Lower leg skin (tissue), 4 donors: ENCODE measurements at regions not wholly inside any gene's neighbourhood (a gene's known extent, or its start where the extent isn't known, plus 50 kb on each side); places are given as distances from the start of the nearest gene placed in this dataset.

Experiments
- DNase-seq, 2 donors: peaks; one replicate each; pipeline ENCODE4 v3.0.0-alpha.2; 2019; ENCODE audit warnings: low spot score in 2 of 2
- H3K4me3 ChIP-seq: fragments of 200-600 bp; sonication (generic); 2 replicates; pipeline ENCODE4 v1.5.1; 2017; ENCODE audit warnings: mild to moderate bottlenecking, low read depth; ENCODE audit not compliant: poor library complexity, severe bottlenecking
- CTCF ChIP-seq, 3 donors: fragments of 450-650 bp; IDR thresholded peaks; one replicate each; pipeline ENCODE4 v1.5.1; 2016; ENCODE audit warnings: antibody characterized with exemption in 3 of 3, mild to moderate bottlenecking in 3 of 3, moderate library complexity in 2 of 3
- POLR2A ChIP-seq, 2 donors: fragments of 450-650 bp; IDR thresholded peaks; one replicate each; pipeline ENCODE4 v1.6.1; 2016 to 2017; ENCODE audit warnings: antibody characterized with exemption in 2 of 2, mild to moderate bottlenecking in 1 of 2, moderate library complexity in 1 of 2
- WGBS, 2 donors: methylation state at CpG; one replicate each; pipeline ENCODE4 v1.1.5; 2018; 5-methylcytosine and 5-hydroxymethylcytosine counted together
- intact Hi-C: fragments of 100-400 bp; cut with DNase I; formaldehyde crosslinking; loops from one replicate; pipeline ENCODE4 v1.15.0; 2023; ENCODE audit warnings: low total_unique reads

GRCh38 chr9:115326461-115326860, 208.5 kb upstream of the TNC start:
- DNase-seq: no peak
- H3K4me3 ChIP-seq: no peak overlapping the region
- intact Hi-C loops: no loop called here
- TF ChIP-seq CTCF (IDR thresholded peaks at IDR 0.05) (no peak), POLR2A (IDR thresholded peaks at IDR 0.05) (no peak)
- WGBS, 2 donors: 92 to 95% methylated on average over 3 of the region's 3 CpGs

- H3K4me3 ChIP-seq: no peak overlapping the region
- intact Hi-C loops: no loop called here
- TF ChIP-seq CTCF (IDR thresholded peaks at IDR 0.05) (no peak), POLR2A (IDR thresholded peaks at IDR 0.05) (no peak)
- DNase-seq: no peak
- WGBS, 2 donors: 38 to 40% methylated on average over 2 of the region's 2 CpGs
These were observed 209.6 kb upstream of the TNC start for GRCh38 chr9:115327436-115328122.

- WGBS, 2 donors: 38 to 47% methylated on average over 2 of the region's 2 CpGs
- DNase-seq: peak in 1 of 2 donors; percentile 35
- intact Hi-C loops: no loop called here
- TF ChIP-seq CTCF (IDR thresholded peaks at IDR 0.05) (no peak), POLR2A (IDR thresholded peaks at IDR 0.05) (no peak)
- H3K4me3 ChIP-seq: no peak overlapping the region
These were observed 210.3 kb upstream of the TNC start for GRCh38 chr9:115328228-115328627.

- no peak for DNase-seq
- no peak for TF ChIP-seq POLR2A (IDR thresholded peaks at IDR 0.05)
- TF ChIP-seq CTCF (IDR thresholded peaks at IDR 0.05): no peak
- H3K4me3 ChIP-seq: no peak overlapping the region
- intact Hi-C loops: no loop called here
These were observed 210.7 kb upstream of the TNC start for GRCh38 chr9:115328677-115329076.

GRCh38 chr9:115333277-115334070, 215.5 kb upstream of the TNC start:
- TF ChIP-seq CTCF (IDR thresholded peaks at IDR 0.05): no peak
- no peak for TF ChIP-seq POLR2A (IDR thresholded peaks at IDR 0.05)
- 83 to 84% methylated on average over 8 of the region's 8 CpGs for WGBS, 2 donors
- intact Hi-C loops: no loop called here
- DNase-seq: no peak
- no peak overlapping the region for H3K4me3 ChIP-seq
